OCI-LY1 (cell line): ENCODE measurements at regions not wholly inside any gene's neighbourhood (a gene's known extent, or its start where the extent isn't known, plus 50 kb on each side); places are given as distances from the start of the nearest gene placed in this dataset.

Source experiments
- EZH2 ChIP-seq: fragments of 200-600 bp; sonication (generic), shearing (Covaris generic); IDR thresholded peaks from 2 replicates; pipeline ENCODE4 v1.8.0; 2017; ENCODE audit warnings: borderline replicate concordance, mixed run types, mild to moderate bottlenecking, antibody characterized with exemption, low read length, moderate library complexity, mixed read lengths
- TF ChIP-seq, protein P1 (sequence below): fragments of 200-600 bp; sonication (generic), shearing (Covaris generic); IDR thresholded peaks from 2 replicates; pipeline ENCODE4 v1.5.1; 2017; ENCODE audit warnings: mild to moderate bottlenecking, antibody characterized with exemption, low read length, moderate library complexity, mixed read lengths

DNA sequence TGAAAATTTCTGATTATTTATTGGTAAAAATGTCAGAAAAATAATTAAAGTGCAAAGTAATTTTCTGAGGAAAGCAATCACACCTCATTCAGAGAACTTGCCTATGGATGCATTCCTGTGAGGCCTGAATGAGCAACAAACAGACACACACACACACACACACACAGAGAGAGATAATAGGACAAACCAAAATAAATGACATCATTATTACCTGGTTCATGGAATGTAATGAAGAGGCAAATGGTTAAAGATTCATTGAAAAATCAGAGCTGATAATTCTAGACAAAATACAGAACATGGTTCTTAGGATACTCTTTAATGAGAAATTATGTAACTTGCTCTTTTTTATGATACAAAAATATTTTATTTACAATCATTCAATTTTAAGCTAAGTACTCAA, 490.6 kb upstream of the POU3F2 start:
- TF ChIP-seq EZH2 = no peak
- TF ChIP-seq, protein P1, sequence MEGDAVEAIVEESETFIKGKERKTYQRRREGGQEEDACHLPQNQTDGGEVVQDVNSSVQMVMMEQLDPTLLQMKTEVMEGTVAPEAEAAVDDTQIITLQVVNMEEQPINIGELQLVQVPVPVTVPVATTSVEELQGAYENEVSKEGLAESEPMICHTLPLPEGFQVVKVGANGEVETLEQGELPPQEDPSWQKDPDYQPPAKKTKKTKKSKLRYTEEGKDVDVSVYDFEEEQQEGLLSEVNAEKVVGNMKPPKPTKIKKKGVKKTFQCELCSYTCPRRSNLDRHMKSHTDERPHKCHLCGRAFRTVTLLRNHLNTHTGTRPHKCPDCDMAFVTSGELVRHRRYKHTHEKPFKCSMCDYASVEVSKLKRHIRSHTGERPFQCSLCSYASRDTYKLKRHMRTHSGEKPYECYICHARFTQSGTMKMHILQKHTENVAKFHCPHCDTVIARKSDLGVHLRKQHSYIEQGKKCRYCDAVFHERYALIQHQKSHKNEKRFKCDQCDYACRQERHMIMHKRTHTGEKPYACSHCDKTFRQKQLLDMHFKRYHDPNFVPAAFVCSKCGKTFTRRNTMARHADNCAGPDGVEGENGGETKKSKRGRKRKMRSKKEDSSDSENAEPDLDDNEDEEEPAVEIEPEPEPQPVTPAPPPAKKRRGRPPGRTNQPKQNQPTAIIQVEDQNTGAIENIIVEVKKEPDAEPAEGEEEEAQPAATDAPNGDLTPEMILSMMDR = no peak
